ENCODE measurements at regions not wholly inside any gene's neighbourhood (a gene's known extent, or its start where the extent isn't known, plus 50 kb on each side); places are given as distances from the start of the nearest gene placed in this dataset.

- no peak overlapping the region for H3K27ac Mint-ChIP-seq
- no peak overlapping the region for H3K4me3 Mint-ChIP-seq
- no peaks in the 10 kb centered on the region for H3K36me3 Mint-ChIP-seq
- peaks cover 4% of the 10 kb centered on the region for H3K9me3 Mint-ChIP-seq (ENCODE audit: low read depth)
- CTCF ChIA-PET = no interaction called here
- no peaks in the 10 kb centered on the region for H3K27me3 Mint-ChIP-seq
- ATAC-seq (no peak), DNase-seq (no peak)
- no peaks in the 10 kb centered on the region for H3K4me1 Mint-ChIP-seq
Observed at GRCh38 chr20:60527656-60528055, 569.4 kb downstream of the CDH26 start.

DNA sequence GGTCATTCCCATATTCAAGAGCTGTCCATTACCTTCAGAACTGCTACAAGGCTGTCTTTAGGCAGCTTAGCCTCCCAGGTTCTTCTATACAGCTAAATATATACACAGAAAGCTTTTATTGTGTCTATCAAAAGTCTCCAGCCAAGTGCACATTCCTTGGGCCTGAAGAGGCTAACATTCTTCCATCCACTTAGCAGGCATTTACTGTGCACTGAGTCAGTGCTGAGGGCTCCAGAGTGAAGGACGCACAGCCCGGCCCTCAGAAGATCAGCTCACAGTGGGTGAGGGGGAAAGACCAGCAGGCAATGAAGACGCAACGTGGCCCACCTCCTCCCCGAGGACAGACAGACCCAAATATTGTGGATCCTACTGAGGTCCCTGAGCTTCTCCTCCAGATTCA lies 569.9 kb downstream of the CDH26 start:
- Mint-ChIP-seq H3K9me3 (ENCODE audit: low read depth) (peaks cover 4% of the 10 kb centered on the region), H3K4me1 (no peaks in the 10 kb centered on the region), H3K4me3 (no peak overlapping the region), H3K27me3 (no peaks in the 10 kb centered on the region), H3K36me3 (no peaks in the 10 kb centered on the region), H3K27ac (no peak overlapping the region)
- DNase-seq (no peak), ATAC-seq (no peak)
- CTCF ChIA-PET = no interaction called here

GRCh38 chr20:60529149-60529548 lies 570.9 kb downstream of the CDH26 start:
- CTCF ChIA-PET = no interaction called here
- DNase-seq (no peak), ATAC-seq (no peak)
- H3K9me3 Mint-ChIP-seq (ENCODE audit: low read depth) = peaks cover 4% of the 10 kb centered on the region
- H3K4me3 Mint-ChIP-seq = no peak overlapping the region
- no peaks in the 10 kb centered on the region for H3K4me1 Mint-ChIP-seq
- H3K27ac Mint-ChIP-seq = no peak overlapping the region
- H3K27me3 Mint-ChIP-seq = no peaks in the 10 kb centered on the region
- no peaks in the 10 kb centered on the region for H3K36me3 Mint-ChIP-seq

- Mint-ChIP-seq H3K9me3 (ENCODE audit: low read depth) (no peaks in the 10 kb centered on the region), H3K27me3 (no peaks in the 10 kb centered on the region), H3K4me3 (no peak overlapping the region), H3K27ac (no peak overlapping the region), H3K4me1 (no peaks in the 10 kb centered on the region), H3K36me3 (no peaks in the 10 kb centered on the region)
- no peak for ATAC-seq
- CTCF ChIA-PET = no interaction called here
- no peak for DNase-seq
Observed at GRCh38 chr20:60535211-60535610, 577.0 kb downstream of the CDH26 start.

DNA sequence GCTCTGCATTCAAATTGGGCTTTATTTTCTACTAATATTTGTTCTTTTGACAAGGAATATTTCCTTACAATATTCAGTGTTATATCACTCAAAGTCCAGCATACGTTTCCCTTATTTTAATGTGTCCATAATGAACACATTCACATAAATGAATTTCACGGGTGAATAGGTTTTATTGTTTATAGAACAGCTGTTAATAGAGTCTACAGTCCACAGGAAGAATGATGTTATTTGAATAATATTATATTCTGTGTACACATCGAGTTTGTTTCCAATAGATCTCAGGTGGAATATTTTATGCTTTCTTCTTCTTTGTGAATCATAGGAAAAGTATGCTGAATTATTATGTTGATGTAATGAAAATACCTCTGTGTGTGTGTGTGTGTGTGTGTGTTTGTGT lies 582.4 kb downstream of the CDH26 start:
- no peaks in the 10 kb centered on the region for H3K9me3 Mint-ChIP-seq (ENCODE audit: low read depth)
- H3K4me3 Mint-ChIP-seq = no peak overlapping the region
- CTCF ChIA-PET = no interaction called here
- H3K36me3 Mint-ChIP-seq = no peaks in the 10 kb centered on the region
- no peaks in the 10 kb centered on the region for H3K27me3 Mint-ChIP-seq
- H3K4me1 Mint-ChIP-seq = no peaks in the 10 kb centered on the region
- H3K27ac Mint-ChIP-seq = no peak overlapping the region
- ATAC-seq = no peak
- DNase-seq = no peak

DNA sequence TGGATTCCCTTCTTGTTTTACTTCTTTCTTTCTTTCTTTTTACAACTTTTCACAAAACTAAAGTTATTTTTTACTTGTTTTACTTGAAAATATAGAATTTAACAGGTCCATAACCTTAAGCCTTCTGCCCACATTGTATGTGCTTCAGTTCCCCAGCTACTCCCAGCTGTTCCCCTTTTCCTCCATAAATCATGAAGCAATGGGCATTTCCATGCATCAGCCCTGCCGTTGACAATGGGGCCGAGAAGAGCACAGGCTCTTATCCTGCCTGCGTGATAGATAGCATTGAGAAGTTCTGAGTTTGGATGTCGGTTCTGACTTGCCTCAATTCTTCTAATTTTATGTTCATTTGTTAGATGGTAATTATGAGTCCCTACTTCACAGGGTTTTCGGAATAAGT lies 583.8 kb downstream of the CDH26 start:
- Mint-ChIP-seq H3K9me3 (ENCODE audit: low read depth) (no peaks in the 10 kb centered on the region), H3K4me3 (no peak overlapping the region), H3K27ac (no peak overlapping the region), H3K36me3 (no peaks in the 10 kb centered on the region), H3K4me1 (no peaks in the 10 kb centered on the region), H3K27me3 (no peaks in the 10 kb centered on the region)
- no peak for DNase-seq
- no peak for ATAC-seq
- CTCF ChIA-PET = no interaction called here

GRCh38 chr20:60543598-60543997 lies 585.4 kb downstream of the CDH26 start:
- Mint-ChIP-seq H3K27ac (no peak overlapping the region), H3K9me3 (ENCODE audit: low read depth) (no peaks in the 10 kb centered on the region), H3K4me1 (no peaks in the 10 kb centered on the region), H3K4me3 (no peak overlapping the region), H3K36me3 (no peaks in the 10 kb centered on the region), H3K27me3 (no peaks in the 10 kb centered on the region)
- DNase-seq (no peak), ATAC-seq (no peak)
- CTCF ChIA-PET = no interaction called here

- Mint-ChIP-seq H3K27me3 (no peaks in the 10 kb centered on the region), H3K4me1 (no peaks in the 10 kb centered on the region), H3K4me3 (no peak overlapping the region), H3K9me3 (ENCODE audit: low read depth) (no peaks in the 10 kb centered on the region), H3K27ac (no peak overlapping the region), H3K36me3 (no peaks in the 10 kb centered on the region)
- DNase-seq = no peak
- ATAC-seq = no peak
- CTCF ChIA-PET = no interaction called here
Observed at GRCh38 chr20:60553095-60553494, 594.9 kb downstream of the CDH26 start.

GRCh38 chr20:60558486-60558885 lies 600.3 kb downstream of the CDH26 start:
- H3K27me3 Mint-ChIP-seq = no peaks in the 10 kb centered on the region
- CTCF ChIA-PET = no interaction called here
- no peaks in the 10 kb centered on the region for H3K36me3 Mint-ChIP-seq
- H3K27ac Mint-ChIP-seq = no peak overlapping the region
- H3K4me1 Mint-ChIP-seq = no peaks in the 10 kb centered on the region
- ATAC-seq (no peak), DNase-seq (no peak)
- no peak overlapping the region for H3K4me3 Mint-ChIP-seq
- no peaks in the 10 kb centered on the region for H3K9me3 Mint-ChIP-seq (ENCODE audit: low read depth)

GRCh38 chr20:60559462-60559861 lies 601.2 kb downstream of the CDH26 start:
- no peaks in the 10 kb centered on the region for H3K4me1 Mint-ChIP-seq
- no peak for ATAC-seq
- no peaks in the 10 kb centered on the region for H3K36me3 Mint-ChIP-seq
- no peaks in the 10 kb centered on the region for H3K27me3 Mint-ChIP-seq
- DNase-seq = no peak
- H3K4me3 Mint-ChIP-seq = no peak overlapping the region
- CTCF ChIA-PET = no interaction called here
- H3K27ac Mint-ChIP-seq = no peak overlapping the region
- no peaks in the 10 kb centered on the region for H3K9me3 Mint-ChIP-seq (ENCODE audit: low read depth)

GRCh38 chr20:60561052-60561451 lies 602.8 kb downstream of the CDH26 start:
- DNase-seq (no peak), ATAC-seq (no peak)
- Mint-ChIP-seq H3K4me1 (no peaks in the 10 kb centered on the region), H3K36me3 (no peaks in the 10 kb centered on the region), H3K4me3 (no peak overlapping the region), H3K9me3 (ENCODE audit: low read depth) (no peaks in the 10 kb centered on the region), H3K27me3 (no peaks in the 10 kb centered on the region), H3K27ac (no peak overlapping the region)
- CTCF ChIA-PET = no interaction called here

DNA sequence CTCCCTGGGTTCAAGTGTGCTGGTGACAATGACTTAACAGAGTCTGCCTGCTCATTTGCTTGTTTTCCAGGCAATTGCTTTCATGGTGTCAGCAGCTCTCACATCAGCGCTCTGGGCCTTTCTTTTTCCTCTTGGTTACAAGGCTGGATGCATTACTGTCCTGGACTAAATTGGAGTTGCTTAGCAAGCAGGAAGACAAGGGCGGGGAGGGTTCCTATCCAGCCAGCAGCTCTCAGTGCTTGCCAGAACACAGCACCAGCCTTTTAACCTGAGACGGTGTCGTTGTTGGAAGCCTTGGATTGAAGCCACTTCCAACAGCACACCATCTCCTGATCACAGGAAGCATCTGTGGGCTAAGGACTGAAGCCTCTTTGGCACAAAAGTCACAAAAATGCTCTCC lies 606.9 kb downstream of the CDH26 start:
- CTCF ChIA-PET = no interaction called here
- Mint-ChIP-seq H3K27me3 (no peaks in the 10 kb centered on the region), H3K9me3 (ENCODE audit: low read depth) (no peaks in the 10 kb centered on the region), H3K4me3 (no peak overlapping the region), H3K36me3 (no peaks in the 10 kb centered on the region), H3K27ac (no peak overlapping the region), H3K4me1 (no peaks in the 10 kb centered on the region)
- DNase-seq = no peak
- ATAC-seq = no peak

DNA sequence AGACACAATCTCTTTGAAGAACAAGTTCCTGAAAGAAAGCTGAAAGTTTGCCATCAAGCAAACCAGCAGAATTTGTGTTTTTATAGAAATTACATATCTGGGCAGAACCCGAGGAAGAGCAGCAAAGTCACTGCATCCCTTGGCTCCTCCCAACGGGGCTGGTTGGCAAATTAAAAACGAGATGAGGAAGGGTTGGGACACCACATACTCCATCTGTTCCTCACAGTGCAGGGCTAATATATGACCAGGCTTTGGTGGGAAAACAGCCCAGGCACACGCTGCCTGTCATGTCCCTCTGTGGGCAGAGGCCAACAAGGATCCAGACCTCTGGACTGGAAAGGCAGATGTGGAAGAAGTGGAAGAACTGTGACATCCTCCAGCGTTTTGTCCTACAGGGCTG lies 607.3 kb downstream of the CDH26 start:
- no peak for DNase-seq
- ATAC-seq = no peak
- H3K4me1 Mint-ChIP-seq = no peaks in the 10 kb centered on the region
- H3K36me3 Mint-ChIP-seq = no peaks in the 10 kb centered on the region
- CTCF ChIA-PET = no interaction called here
- H3K4me3 Mint-ChIP-seq = no peak overlapping the region
- no peak overlapping the region for H3K27ac Mint-ChIP-seq
- no peaks in the 10 kb centered on the region for H3K9me3 Mint-ChIP-seq (ENCODE audit: low read depth)
- no peaks in the 10 kb centered on the region for H3K27me3 Mint-ChIP-seq

DNA sequence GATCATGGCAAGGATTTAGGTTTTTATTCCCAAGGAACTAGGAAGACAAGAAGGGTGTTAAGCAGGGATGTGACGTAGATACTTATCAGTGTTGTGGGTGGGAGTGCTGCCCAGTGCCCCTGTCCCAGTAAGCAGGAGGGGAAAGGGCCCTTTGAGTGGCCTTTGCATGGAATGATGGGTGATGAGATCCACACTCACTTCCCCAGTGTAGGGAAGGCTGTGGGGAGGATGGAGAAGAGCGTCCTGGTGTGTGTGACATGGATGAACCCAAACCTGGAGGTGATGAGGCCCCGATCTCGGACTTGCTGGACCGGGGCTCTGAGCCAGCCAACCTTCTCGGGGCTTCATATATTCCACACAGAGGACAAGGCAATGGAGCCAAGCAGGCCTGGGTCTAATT lies 610.9 kb downstream of the CDH26 start:
- no peaks in the 10 kb centered on the region for H3K4me1 Mint-ChIP-seq
- CTCF ChIA-PET = no interaction called here
- no peaks in the 10 kb centered on the region for H3K36me3 Mint-ChIP-seq
- ATAC-seq (no peak), DNase-seq (no peak)
- no peaks in the 10 kb centered on the region for H3K27me3 Mint-ChIP-seq
- no peaks in the 10 kb centered on the region for H3K9me3 Mint-ChIP-seq (ENCODE audit: low read depth)
- H3K27ac Mint-ChIP-seq = no peak overlapping the region
- H3K4me3 Mint-ChIP-seq = no peak overlapping the region

DNA sequence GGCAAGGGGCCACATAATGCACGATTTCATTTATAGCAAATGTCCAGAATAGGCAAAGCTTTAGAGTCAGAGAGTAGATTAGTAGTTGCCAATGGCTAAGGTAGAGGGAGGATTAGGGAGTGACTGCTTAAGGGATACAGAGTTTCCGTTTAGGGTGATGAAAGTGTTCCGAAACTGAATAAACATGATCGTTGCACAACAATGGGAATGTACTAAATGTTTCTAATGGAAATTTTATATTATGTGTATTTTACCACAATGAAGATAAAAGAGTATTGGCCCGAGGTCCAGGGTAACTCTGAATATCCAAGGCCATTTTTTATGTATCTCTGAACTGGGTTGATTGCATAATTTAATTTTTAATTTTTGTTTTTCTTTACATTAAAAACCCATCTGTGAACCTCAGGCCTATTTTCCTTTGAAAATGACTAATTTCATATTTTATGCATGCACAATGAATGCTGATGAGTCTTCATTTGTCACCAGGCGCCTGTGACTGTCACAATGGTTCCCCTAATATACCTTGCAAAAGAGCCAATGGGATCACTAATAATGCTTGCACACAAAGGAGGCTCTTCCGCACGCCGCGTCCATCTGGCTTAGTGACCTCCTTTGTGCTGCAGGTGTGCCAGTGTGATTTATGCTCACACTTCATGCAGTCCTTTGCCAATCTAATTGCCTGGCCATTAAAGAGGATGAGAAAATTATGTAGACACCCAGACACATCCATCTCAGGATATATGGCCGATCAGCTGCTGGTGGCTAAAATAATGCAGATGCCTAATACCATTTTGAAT lies 612.5 kb downstream of the CDH26 start:
- ATAC-seq (no peak), DNase-seq (no peak)
- no peaks in the 10 kb centered on the region for H3K27me3 Mint-ChIP-seq
- no peaks in the 10 kb centered on the region for H3K4me1 Mint-ChIP-seq
- no peaks in the 10 kb centered on the region for H3K9me3 Mint-ChIP-seq (ENCODE audit: low read depth)
- no peak overlapping the region for H3K4me3 Mint-ChIP-seq
- no peak overlapping the region for H3K27ac Mint-ChIP-seq
- no peaks in the 10 kb centered on the region for H3K36me3 Mint-ChIP-seq
- CTCF ChIA-PET = no interaction called here
